ENCODE measurements at regions not wholly inside any gene's neighbourhood (a gene's known extent, or its start where the extent isn't known, plus 50 kb on each side); places are given as distances from the start of the nearest gene placed in this dataset.

- Histone ChIP-seq H2BK15ac (replicated peaks; ENCODE audit: low read depth) (no peak overlapping the region), H3K27ac (ENCODE audit: low read depth, low read length) (no peak overlapping the region), H2BK5ac (ENCODE audit: low read length) (no peak overlapping the region), H3K4ac (ENCODE audit: low read depth, low read length) (no peak overlapping the region), H3K4me2 (ENCODE audit: low read length) (no peak overlapping the region), H3K23ac (ENCODE audit: low read length) (no peak overlapping the region), H2BK120ac (ENCODE audit: low read depth, low read length) (no peak overlapping the region), H3K36me3 (ENCODE audit: control insufficient read depth, insufficient read depth, low read length) (no peaks in the 10 kb centered on the region), H3K27me3 (ENCODE audit: insufficient read depth, low read length, poor library complexity) (no peaks in the 10 kb centered on the region), H3K18ac (ENCODE audit: low read length) (no peak overlapping the region), H3K79me2 (ENCODE audit: control insufficient read depth, insufficient read depth, low read length) (no peaks in the 10 kb centered on the region), H3K79me1 (ENCODE audit: low read length) (no peaks in the 10 kb centered on the region), H2AK5ac (ENCODE audit: low read length) (no peak overlapping the region), H3K4me3 (ENCODE audit: low read length) (no peak overlapping the region), H3K9ac (ENCODE audit: low read length) (no peak overlapping the region), H4K5ac (ENCODE audit: low read length) (no peak overlapping the region), H3K56ac (ENCODE audit: low read length) (no peak overlapping the region), H3K4me1 (ENCODE audit: control insufficient read depth, low read depth, low read length) (no peaks in the 10 kb centered on the region), H4K8ac (ENCODE audit: low read depth, low read length) (no peak overlapping the region)
- no peak for DNase-seq
- WGBS (ENCODE audit: extremely low coverage, insufficient coverage, low lambda C conversion rate), result no CpG with 5 or more reads among the region's 20 CpGs
Observed at GRCh38 chr1:38609166-38610025, 250.2 kb downstream of the RRAGC start.

- no peak overlapping the region for H3K23ac ChIP-seq (ENCODE audit: low read length)
- no CpG with 5 or more reads among the region's 17 CpGs for WGBS (ENCODE audit: extremely low coverage, insufficient coverage, low lambda C conversion rate)
- no peaks in the 10 kb centered on the region for H3K27me3 ChIP-seq (ENCODE audit: insufficient read depth, low read length, poor library complexity)
- no peak overlapping the region for H2BK120ac ChIP-seq (ENCODE audit: low read depth, low read length)
- H3K4me3 ChIP-seq (ENCODE audit: low read length), result no peak overlapping the region
- no peak overlapping the region for H2AK5ac ChIP-seq (ENCODE audit: low read length)
- H4K5ac ChIP-seq (ENCODE audit: low read length), result no peak overlapping the region
- no peaks in the 10 kb centered on the region for H3K4me1 ChIP-seq (ENCODE audit: control insufficient read depth, low read depth, low read length)
- H3K79me1 ChIP-seq (ENCODE audit: low read length), result no peaks in the 10 kb centered on the region
- H3K56ac ChIP-seq (ENCODE audit: low read length), result no peak overlapping the region
- H3K4ac ChIP-seq (ENCODE audit: low read depth, low read length), result no peak overlapping the region
- H3K79me2 ChIP-seq (ENCODE audit: control insufficient read depth, insufficient read depth, low read length), result no peaks in the 10 kb centered on the region
- H3K27ac ChIP-seq (ENCODE audit: low read depth, low read length), result no peak overlapping the region
- H4K8ac ChIP-seq (ENCODE audit: low read depth, low read length), result no peak overlapping the region
- DNase-seq, result peak; percentile 84
- H2BK5ac ChIP-seq (ENCODE audit: low read length), result no peak overlapping the region
- no peaks in the 10 kb centered on the region for H3K36me3 ChIP-seq (ENCODE audit: control insufficient read depth, insufficient read depth, low read length)
- no peak overlapping the region for H3K4me2 ChIP-seq (ENCODE audit: low read length)
- H3K18ac ChIP-seq (ENCODE audit: low read length), result no peak overlapping the region
- H3K9ac ChIP-seq (ENCODE audit: low read length), result no peak overlapping the region
- H2BK15ac ChIP-seq (replicated peaks; ENCODE audit: low read depth), result no peak overlapping the region
Observed at GRCh38 chr1:38608202-38608864, 251.2 kb downstream of the RRAGC start.

GRCh38 chr1:38607526-38607925 is 252.0 kb downstream of the RRAGC start:
- H3K9ac ChIP-seq (ENCODE audit: low read length), result no peak overlapping the region
- H3K56ac ChIP-seq (ENCODE audit: low read length), result no peak overlapping the region
- DNase-seq, result no peak
- H2AK5ac ChIP-seq (ENCODE audit: low read length), result no peak overlapping the region
- no CpG with 5 or more reads among the region's 8 CpGs for WGBS (ENCODE audit: extremely low coverage, insufficient coverage, low lambda C conversion rate)
- H3K4me3 ChIP-seq (ENCODE audit: low read length), result no peak overlapping the region
- no peaks in the 10 kb centered on the region for H3K79me1 ChIP-seq (ENCODE audit: low read length)
- H4K8ac ChIP-seq (ENCODE audit: low read depth, low read length), result no peak overlapping the region
- no peak overlapping the region for H2BK5ac ChIP-seq (ENCODE audit: low read length)
- H2BK120ac ChIP-seq (ENCODE audit: low read depth, low read length), result no peak overlapping the region
- H4K5ac ChIP-seq (ENCODE audit: low read length), result no peak overlapping the region
- no peak overlapping the region for H3K23ac ChIP-seq (ENCODE audit: low read length)
- H3K27ac ChIP-seq (ENCODE audit: low read depth, low read length), result no peak overlapping the region
- no peak overlapping the region for H3K4me2 ChIP-seq (ENCODE audit: low read length)
- no peaks in the 10 kb centered on the region for H3K79me2 ChIP-seq (ENCODE audit: control insufficient read depth, insufficient read depth, low read length)
- H3K18ac ChIP-seq (ENCODE audit: low read length), result no peak overlapping the region
- no peaks in the 10 kb centered on the region for H3K4me1 ChIP-seq (ENCODE audit: control insufficient read depth, low read depth, low read length)
- no peak overlapping the region for H3K4ac ChIP-seq (ENCODE audit: low read depth, low read length)
- H2BK15ac ChIP-seq (replicated peaks; ENCODE audit: low read depth), result no peak overlapping the region
- no peaks in the 10 kb centered on the region for H3K36me3 ChIP-seq (ENCODE audit: control insufficient read depth, insufficient read depth, low read length)
- no peaks in the 10 kb centered on the region for H3K27me3 ChIP-seq (ENCODE audit: insufficient read depth, low read length, poor library complexity)

GRCh38 chr1:38605063-38605462 is 254.5 kb downstream of the RRAGC start:
- DNase-seq, result no peak
- Histone ChIP-seq H3K4me1 (ENCODE audit: control insufficient read depth, low read depth, low read length) (no peaks in the 10 kb centered on the region), H3K27me3 (ENCODE audit: insufficient read depth, low read length, poor library complexity) (no peaks in the 10 kb centered on the region), H2AK5ac (ENCODE audit: low read length) (no peak overlapping the region), H3K56ac (ENCODE audit: low read length) (no peak overlapping the region), H4K8ac (ENCODE audit: low read depth, low read length) (no peak overlapping the region), H2BK5ac (ENCODE audit: low read length) (no peak overlapping the region), H3K4me2 (ENCODE audit: low read length) (no peak overlapping the region), H3K79me2 (ENCODE audit: control insufficient read depth, insufficient read depth, low read length) (no peaks in the 10 kb centered on the region), H2BK120ac (ENCODE audit: low read depth, low read length) (no peak overlapping the region), H3K9ac (ENCODE audit: low read length) (no peak overlapping the region), H2BK15ac (replicated peaks; ENCODE audit: low read depth) (no peak overlapping the region), H3K4ac (ENCODE audit: low read depth, low read length) (no peak overlapping the region), H3K36me3 (ENCODE audit: control insufficient read depth, insufficient read depth, low read length) (no peaks in the 10 kb centered on the region), H3K18ac (ENCODE audit: low read length) (no peak overlapping the region), H3K4me3 (ENCODE audit: low read length) (no peak overlapping the region), H3K23ac (ENCODE audit: low read length) (no peak overlapping the region), H3K79me1 (ENCODE audit: low read length) (no peaks in the 10 kb centered on the region), H4K5ac (ENCODE audit: low read length) (no peak overlapping the region), H3K27ac (ENCODE audit: low read depth, low read length) (no peak overlapping the region)
- no CpG with 5 or more reads among the region's 3 CpGs for WGBS (ENCODE audit: extremely low coverage, insufficient coverage, low lambda C conversion rate)

GRCh38 chr1:38603907-38604306 is 255.7 kb downstream of the RRAGC start:
- H3K79me2 ChIP-seq (ENCODE audit: control insufficient read depth, insufficient read depth, low read length), result no peaks in the 10 kb centered on the region
- no peaks in the 10 kb centered on the region for H3K27me3 ChIP-seq (ENCODE audit: insufficient read depth, low read length, poor library complexity)
- H3K56ac ChIP-seq (ENCODE audit: low read length), result no peak overlapping the region
- no peak overlapping the region for H3K9ac ChIP-seq (ENCODE audit: low read length)
- H4K5ac ChIP-seq (ENCODE audit: low read length), result no peak overlapping the region
- no peaks in the 10 kb centered on the region for H3K4me1 ChIP-seq (ENCODE audit: control insufficient read depth, low read depth, low read length)
- no peak overlapping the region for H3K4me2 ChIP-seq (ENCODE audit: low read length)
- H3K4ac ChIP-seq (ENCODE audit: low read depth, low read length), result no peak overlapping the region
- no peaks in the 10 kb centered on the region for H3K79me1 ChIP-seq (ENCODE audit: low read length)
- no peak overlapping the region for H2BK15ac ChIP-seq (replicated peaks; ENCODE audit: low read depth)
- H3K4me3 ChIP-seq (ENCODE audit: low read length), result no peak overlapping the region
- no peak overlapping the region for H3K27ac ChIP-seq (ENCODE audit: low read depth, low read length)
- no peak overlapping the region for H3K18ac ChIP-seq (ENCODE audit: low read length)
- no peaks in the 10 kb centered on the region for H3K36me3 ChIP-seq (ENCODE audit: control insufficient read depth, insufficient read depth, low read length)
- DNase-seq, result no peak
- no peak overlapping the region for H2BK120ac ChIP-seq (ENCODE audit: low read depth, low read length)
- WGBS (ENCODE audit: extremely low coverage, insufficient coverage, low lambda C conversion rate), result no CpG with 5 or more reads among the region's 8 CpGs
- H3K23ac ChIP-seq (ENCODE audit: low read length), result no peak overlapping the region
- no peak overlapping the region for H2BK5ac ChIP-seq (ENCODE audit: low read length)
- H4K8ac ChIP-seq (ENCODE audit: low read depth, low read length), result no peak overlapping the region
- H2AK5ac ChIP-seq (ENCODE audit: low read length), result no peak overlapping the region
